Skeletal muscle tissue (tissue), 3 donors: ENCODE measurements at regions not wholly inside any gene's neighbourhood (a gene's known extent, or its start where the extent isn't known, plus 50 kb on each side); places are given as distances from the start of the nearest gene placed in this dataset.

Source experiments
- H3K27ac ChIP-seq: one replicate; pipeline ENCODE4 v1.7.0; 2013; ENCODE audit warnings: mild to moderate bottlenecking, low read depth, low read length, inconsistent platforms
- H3K27me3 ChIP-seq, 3 donors: one replicate each; pipeline ENCODE4 v1.7.0; 2013; ENCODE audit warnings: low read length in 3 of 3; ENCODE audit not compliant: control insufficient read depth in 3 of 3, insufficient read depth in 3 of 3
- H3K36me3 ChIP-seq, 3 donors: one replicate each; pipeline ENCODE4 v1.7.0; 2013; ENCODE audit warnings: low read length in 3 of 3; ENCODE audit not compliant: control insufficient read depth in 3 of 3, insufficient read depth in 3 of 3
- H3K4me1 ChIP-seq, 3 donors: one replicate each; pipeline ENCODE4 v1.7.0; 2013; ENCODE audit warnings: low read length in 3 of 3, mild to moderate bottlenecking in 3 of 3; ENCODE audit not compliant: control insufficient read depth in 3 of 3, insufficient read depth in 3 of 3
- H3K4me3 ChIP-seq, 3 donors: one replicate each; pipeline ENCODE4 v1.7.0; 2013; ENCODE audit warnings: low read length in 3 of 3
- H3K9ac ChIP-seq, 3 donors: one replicate each; pipeline ENCODE4 v1.7.0; 2013; ENCODE audit warnings: low read length in 3 of 3, mild to moderate bottlenecking in 3 of 3, moderate library complexity in 2 of 3, low read depth in 1 of 3
- H3K9me3 ChIP-seq, 3 donors: one replicate each; pipeline ENCODE4 v1.7.0; 2013; ENCODE audit warnings: low read length in 3 of 3; ENCODE audit not compliant: control insufficient read depth in 3 of 3
- donor health status: Osteomylitis.

GRCh38 chr15:29632671-29633406 lies 189.4 kb downstream of the TJP1 start:
- Histone ChIP-seq H3K27ac (no peak overlapping the region), H3K4me1 (no peaks in the 10 kb centered on the region), H3K4me3 (no peak overlapping the region), H3K27me3 (peaks cover 4 to 28% (median 18%) of the 10 kb centered on the region in 3 donors), H3K9me3 (no peaks in the 10 kb centered on the region), H3K9ac (no peak overlapping the region), H3K36me3 (no peaks in the 10 kb centered on the region)

GRCh38 chr15:29631076-29632070 lies 190.9 kb downstream of the TJP1 start:
- Histone ChIP-seq H3K36me3 (no peaks in the 10 kb centered on the region), H3K9ac (no peak overlapping the region), H3K9me3 (no peaks in the 10 kb centered on the region), H3K27me3 (peaks cover 3 to 26% (median 18%) of the 10 kb centered on the region in 3 donors), H3K27ac (no peak overlapping the region), H3K4me1 (no peaks in the 10 kb centered on the region), H3K4me3 (no peak overlapping the region)

GRCh38 chr15:29624271-29624670 lies 198.0 kb downstream of the TJP1 start:
- Histone ChIP-seq H3K36me3 (no peaks in the 10 kb centered on the region), H3K27ac (no peak overlapping the region), H3K27me3 (peaks cover 0 to 4% (median 0%) of the 10 kb centered on the region in 3 donors), H3K4me1 (no peaks in the 10 kb centered on the region), H3K9ac (no peak overlapping the region), H3K4me3 (no peak overlapping the region), H3K9me3 (no peaks in the 10 kb centered on the region)

- Histone ChIP-seq H3K9me3 (no peaks in the 10 kb centered on the region), H3K4me1 (no peaks in the 10 kb centered on the region), H3K4me3 (no peak overlapping the region), H3K9ac (no peak overlapping the region), H3K27me3 (peaks cover 0 to 4% (median 0%) of the 10 kb centered on the region in 3 donors), H3K27ac (no peak overlapping the region), H3K36me3 (no peaks in the 10 kb centered on the region)
Measured at GRCh38 chr15:29623116-29623639, 199.1 kb downstream of the TJP1 start.

GRCh38 chr15:29622637-29623036 lies 199.6 kb downstream of the TJP1 start:
- Histone ChIP-seq H3K36me3 (no peaks in the 10 kb centered on the region), H3K9ac (no peak overlapping the region), H3K4me1 (no peaks in the 10 kb centered on the region), H3K4me3 (no peak overlapping the region), H3K9me3 (no peaks in the 10 kb centered on the region), H3K27me3 (peaks cover 0 to 4% (median 0%) of the 10 kb centered on the region in 3 donors), H3K27ac (no peak overlapping the region)

- Histone ChIP-seq H3K36me3 (no peaks in the 10 kb centered on the region), H3K27ac (no peak overlapping the region), H3K4me1 (no peaks in the 10 kb centered on the region), H3K9me3 (no peaks in the 10 kb centered on the region), H3K27me3 (peaks cover 0 to 4% (median 0%) of the 10 kb centered on the region in 3 donors), H3K4me3 (no peak overlapping the region), H3K9ac (no peak overlapping the region)
Measured at GRCh38 chr15:29621616-29622015, 200.7 kb downstream of the TJP1 start.

- H3K27me3 ChIP-seq, result peaks cover 0 to 6% (median 0%) of the 10 kb centered on the region in 3 donors
- H3K4me1 ChIP-seq, result no peaks in the 10 kb centered on the region
- H3K9ac ChIP-seq, result no peak overlapping the region
Measured at GRCh38 chr15:29618586-29618985, 203.7 kb downstream of the TJP1 start.

GRCh38 chr15:29616512-29616911 lies 205.8 kb downstream of the TJP1 start:
- Histone ChIP-seq H3K27ac (no peak overlapping the region), H3K36me3 (no peaks in the 10 kb centered on the region), H3K27me3 (peaks cover 0 to 9% (median 0%) of the 10 kb centered on the region in 3 donors), H3K9me3 (peaks cover 0 to 3% (median 0%) of the 10 kb centered on the region in 3 donors), H3K9ac (no peak overlapping the region), H3K4me3 (no peak overlapping the region), H3K4me1 (no peaks in the 10 kb centered on the region)

More at GRCh38 chr15:29618586-29618985, 203.7 kb downstream of the TJP1 start:
- Histone ChIP-seq H3K9me3 (peaks cover 0 to 3% (median 0%) of the 10 kb centered on the region in 3 donors), H3K4me3 (no peak overlapping the region), H3K36me3 (no peaks in the 10 kb centered on the region), H3K27ac (no peak overlapping the region)

GRCh38 chr15:29615791-29616190 lies 206.5 kb downstream of the TJP1 start:
- peaks cover 0 to 3% (median 0%) of the 10 kb centered on the region in 3 donors for H3K9me3 ChIP-seq
- H3K27ac ChIP-seq, result no peak overlapping the region
- H3K9ac ChIP-seq, result no peak overlapping the region
- H3K4me1 ChIP-seq, result no peaks in the 10 kb centered on the region
- H3K4me3 ChIP-seq, result no peak overlapping the region
- H3K27me3 ChIP-seq, result peaks cover 0 to 9% (median under 1%) of the 10 kb centered on the region in 3 donors
- H3K36me3 ChIP-seq, result no peaks in the 10 kb centered on the region
